ENCODE measurements at regions not wholly inside any gene's neighbourhood (a gene's known extent, or its start where the extent isn't known, plus 50 kb on each side); places are given as distances from the start of the nearest gene placed in this dataset.

DNA sequence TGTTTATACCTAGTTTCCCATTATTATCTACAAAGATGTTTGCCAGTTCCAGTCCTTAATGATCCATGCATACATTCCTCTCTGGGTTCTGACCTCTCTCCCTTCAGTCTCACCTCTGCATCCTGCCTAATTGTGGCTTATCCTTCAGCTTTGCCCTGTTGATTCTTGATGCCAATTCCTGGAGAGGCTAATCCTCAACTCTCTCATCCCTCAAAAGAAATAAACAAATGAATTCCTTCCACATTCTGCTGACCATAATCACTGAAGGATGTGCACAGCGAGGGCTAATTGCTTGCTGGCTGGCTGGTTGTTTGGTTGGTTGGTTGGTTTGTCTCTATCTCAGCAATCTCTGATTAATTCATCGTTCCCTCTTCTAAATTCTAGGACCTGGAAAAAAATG is 113.8 kb downstream of the IRS2 start:
- Histone ChIP-seq H3K4me3 (ENCODE audit: low read depth, low read length) (no peak overlapping the region), H3K27ac (ENCODE audit: extremely low read depth, low read depth, low read length) (no peak overlapping the region), H3K9me3 (ENCODE audit: control insufficient read depth, insufficient read depth, low read depth, low read length) (no peaks in the 10 kb centered on the region), H3K36me3 (ENCODE audit: control insufficient read depth in 2 of 2, insufficient read depth in 1 of 2, low read length in 2 of 2) (no peaks in the 10 kb centered on the region), H3K4me1 (ENCODE audit: control insufficient read depth, insufficient read depth, low read length) (no peaks in the 10 kb centered on the region)
- POLR2A ChIA-PET: no interaction called here
- CTCF ChIA-PET: interaction anchor here (0.7 kb wide), 1 partner anchor 759 kb away, joined by 3 read pairs; no protein-coding TSS in a partner anchor
- TF ChIP-seq, protein P1, sequence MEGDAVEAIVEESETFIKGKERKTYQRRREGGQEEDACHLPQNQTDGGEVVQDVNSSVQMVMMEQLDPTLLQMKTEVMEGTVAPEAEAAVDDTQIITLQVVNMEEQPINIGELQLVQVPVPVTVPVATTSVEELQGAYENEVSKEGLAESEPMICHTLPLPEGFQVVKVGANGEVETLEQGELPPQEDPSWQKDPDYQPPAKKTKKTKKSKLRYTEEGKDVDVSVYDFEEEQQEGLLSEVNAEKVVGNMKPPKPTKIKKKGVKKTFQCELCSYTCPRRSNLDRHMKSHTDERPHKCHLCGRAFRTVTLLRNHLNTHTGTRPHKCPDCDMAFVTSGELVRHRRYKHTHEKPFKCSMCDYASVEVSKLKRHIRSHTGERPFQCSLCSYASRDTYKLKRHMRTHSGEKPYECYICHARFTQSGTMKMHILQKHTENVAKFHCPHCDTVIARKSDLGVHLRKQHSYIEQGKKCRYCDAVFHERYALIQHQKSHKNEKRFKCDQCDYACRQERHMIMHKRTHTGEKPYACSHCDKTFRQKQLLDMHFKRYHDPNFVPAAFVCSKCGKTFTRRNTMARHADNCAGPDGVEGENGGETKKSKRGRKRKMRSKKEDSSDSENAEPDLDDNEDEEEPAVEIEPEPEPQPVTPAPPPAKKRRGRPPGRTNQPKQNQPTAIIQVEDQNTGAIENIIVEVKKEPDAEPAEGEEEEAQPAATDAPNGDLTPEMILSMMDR (tag by site-specific recombination; IDR thresholded peaks at IDR 0.05): no peak
- no peak for TF ChIP-seq ZNF423 (tag by site-specific recombination; IDR thresholded peaks at IDR 0.05)
- TF ChIP-seq, protein P2, sequence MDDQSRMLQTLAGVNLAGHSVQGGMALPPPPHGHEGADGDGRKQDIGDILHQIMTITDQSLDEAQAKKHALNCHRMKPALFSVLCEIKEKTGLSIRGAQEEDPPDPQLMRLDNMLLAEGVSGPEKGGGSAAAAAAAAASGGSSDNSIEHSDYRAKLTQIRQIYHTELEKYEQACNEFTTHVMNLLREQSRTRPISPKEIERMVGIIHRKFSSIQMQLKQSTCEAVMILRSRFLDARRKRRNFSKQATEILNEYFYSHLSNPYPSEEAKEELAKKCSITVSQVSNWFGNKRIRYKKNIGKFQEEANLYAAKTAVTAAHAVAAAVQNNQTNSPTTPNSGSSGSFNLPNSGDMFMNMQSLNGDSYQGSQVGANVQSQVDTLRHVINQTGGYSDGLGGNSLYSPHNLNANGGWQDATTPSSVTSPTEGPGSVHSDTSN (CRISPR knock-in tag; IDR thresholded peaks at IDR 0.05): no peak

DNA sequence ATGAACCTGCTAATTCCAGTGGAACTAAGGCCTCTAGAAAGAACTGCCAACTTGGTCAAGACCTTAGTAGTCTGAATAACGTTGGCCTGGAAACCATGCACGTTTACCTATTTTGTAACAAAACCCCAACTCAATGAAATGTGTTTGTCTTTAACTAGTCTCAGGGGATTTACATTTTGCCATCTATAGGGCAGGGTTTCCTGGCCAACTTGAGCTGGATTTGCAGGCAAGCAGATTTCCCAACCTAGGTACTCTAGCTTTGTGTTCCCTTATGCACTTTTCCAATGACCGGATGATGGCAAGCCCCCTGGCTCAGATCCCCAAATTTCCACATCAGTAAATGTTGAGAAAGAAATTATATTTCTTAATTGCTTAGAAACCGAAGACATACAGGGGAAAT is 114.5 kb downstream of the IRS2 start:
- Histone ChIP-seq H3K9me3 (ENCODE audit: control insufficient read depth, insufficient read depth, low read depth, low read length) (no peaks in the 10 kb centered on the region), H3K4me1 (ENCODE audit: control insufficient read depth, insufficient read depth, low read length) (no peaks in the 10 kb centered on the region), H3K4me3 (ENCODE audit: low read depth, low read length) (no peak overlapping the region), H3K27ac (ENCODE audit: extremely low read depth, low read depth, low read length) (no peak overlapping the region), H3K36me3 (ENCODE audit: control insufficient read depth in 2 of 2, insufficient read depth in 1 of 2, low read length in 2 of 2) (no peaks in the 10 kb centered on the region)
- POLR2A ChIA-PET: no interaction called here
- TF ChIP-seq ZNF596 (tag by site-specific recombination; IDR thresholded peaks at IDR 0.05): no peak
- TF ChIP-seq, protein P3, sequence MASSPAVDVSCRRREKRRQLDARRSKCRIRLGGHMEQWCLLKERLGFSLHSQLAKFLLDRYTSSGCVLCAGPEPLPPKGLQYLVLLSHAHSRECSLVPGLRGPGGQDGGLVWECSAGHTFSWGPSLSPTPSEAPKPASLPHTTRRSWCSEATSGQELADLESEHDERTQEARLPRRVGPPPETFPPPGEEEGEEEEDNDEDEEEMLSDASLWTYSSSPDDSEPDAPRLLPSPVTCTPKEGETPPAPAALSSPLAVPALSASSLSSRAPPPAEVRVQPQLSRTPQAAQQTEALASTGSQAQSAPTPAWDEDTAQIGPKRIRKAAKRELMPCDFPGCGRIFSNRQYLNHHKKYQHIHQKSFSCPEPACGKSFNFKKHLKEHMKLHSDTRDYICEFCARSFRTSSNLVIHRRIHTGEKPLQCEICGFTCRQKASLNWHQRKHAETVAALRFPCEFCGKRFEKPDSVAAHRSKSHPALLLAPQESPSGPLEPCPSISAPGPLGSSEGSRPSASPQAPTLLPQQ (tag by site-specific recombination; IDR thresholded peaks at IDR 0.05): no peak
- TF ChIP-seq ZIC2 (tag by site-specific recombination; IDR thresholded peaks at IDR 0.05): no peak
- TF ChIP-seq, protein P4, sequence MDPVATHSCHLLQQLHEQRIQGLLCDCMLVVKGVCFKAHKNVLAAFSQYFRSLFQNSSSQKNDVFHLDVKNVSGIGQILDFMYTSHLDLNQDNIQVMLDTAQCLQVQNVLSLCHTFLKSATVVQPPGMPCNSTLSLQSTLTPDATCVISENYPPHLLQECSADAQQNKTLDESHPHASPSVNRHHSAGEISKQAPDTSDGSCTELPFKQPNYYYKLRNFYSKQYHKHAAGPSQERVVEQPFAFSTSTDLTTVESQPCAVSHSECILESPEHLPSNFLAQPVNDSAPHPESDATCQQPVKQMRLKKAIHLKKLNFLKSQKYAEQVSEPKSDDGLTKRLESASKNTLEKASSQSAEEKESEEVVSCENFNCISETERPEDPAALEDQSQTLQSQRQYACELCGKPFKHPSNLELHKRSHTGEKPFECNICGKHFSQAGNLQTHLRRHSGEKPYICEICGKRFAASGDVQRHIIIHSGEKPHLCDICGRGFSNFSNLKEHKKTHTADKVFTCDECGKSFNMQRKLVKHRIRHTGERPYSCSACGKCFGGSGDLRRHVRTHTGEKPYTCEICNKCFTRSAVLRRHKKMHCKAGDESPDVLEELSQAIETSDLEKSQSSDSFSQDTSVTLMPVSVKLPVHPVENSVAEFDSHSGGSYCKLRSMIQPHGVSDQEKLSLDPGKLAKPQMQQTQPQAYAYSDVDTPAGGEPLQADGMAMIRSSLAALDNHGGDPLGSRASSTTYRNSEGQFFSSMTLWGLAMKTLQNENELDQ (tag by site-specific recombination; IDR thresholded peaks at IDR 0.05; ENCODE audit: low read depth): no peak
- TF ChIP-seq ZNF112 (tag by site-specific recombination; IDR thresholded peaks at IDR 0.05): no peak
- CTCF ChIA-PET: no interaction called here

DNA sequence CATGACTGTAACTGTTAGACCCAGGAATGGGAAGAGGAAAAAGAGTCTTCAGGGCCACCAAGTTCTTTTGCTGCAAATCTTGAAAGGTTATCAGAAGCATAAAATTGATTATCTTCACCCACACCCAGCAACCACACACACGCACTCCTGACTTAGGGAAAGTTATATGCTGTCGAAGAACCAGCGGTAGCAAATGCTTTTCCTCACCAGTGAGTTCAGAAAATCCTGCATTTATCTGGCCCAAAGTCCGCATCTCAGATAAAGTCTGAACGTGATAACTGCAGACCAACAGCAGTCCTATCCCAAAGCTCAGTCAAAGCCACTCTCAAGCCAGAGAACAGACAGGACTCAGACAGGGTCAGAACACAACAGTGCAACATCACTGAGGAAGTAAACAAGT is 115.6 kb downstream of the IRS2 start:
- H3K36me3 ChIP-seq (ENCODE audit: control insufficient read depth in 2 of 2, insufficient read depth in 1 of 2, low read length in 2 of 2): no peaks in the 10 kb centered on the region
- POLR2A ChIA-PET: no interaction called here
- CTCF ChIA-PET: no interaction called here
- TF ChIP-seq ZNF510 (tag by site-specific recombination; IDR thresholded peaks at IDR 0.05; ENCODE audit: insufficient replicate concordance): no peak
- no peaks in the 10 kb centered on the region for H3K4me1 ChIP-seq (ENCODE audit: control insufficient read depth, insufficient read depth, low read length)
- H3K9me3 ChIP-seq (ENCODE audit: control insufficient read depth, insufficient read depth, low read depth, low read length): no peaks in the 10 kb centered on the region
- no peak overlapping the region for H3K27ac ChIP-seq (ENCODE audit: extremely low read depth, low read depth, low read length)
- no peak overlapping the region for H3K4me3 ChIP-seq (ENCODE audit: low read depth, low read length)

DNA sequence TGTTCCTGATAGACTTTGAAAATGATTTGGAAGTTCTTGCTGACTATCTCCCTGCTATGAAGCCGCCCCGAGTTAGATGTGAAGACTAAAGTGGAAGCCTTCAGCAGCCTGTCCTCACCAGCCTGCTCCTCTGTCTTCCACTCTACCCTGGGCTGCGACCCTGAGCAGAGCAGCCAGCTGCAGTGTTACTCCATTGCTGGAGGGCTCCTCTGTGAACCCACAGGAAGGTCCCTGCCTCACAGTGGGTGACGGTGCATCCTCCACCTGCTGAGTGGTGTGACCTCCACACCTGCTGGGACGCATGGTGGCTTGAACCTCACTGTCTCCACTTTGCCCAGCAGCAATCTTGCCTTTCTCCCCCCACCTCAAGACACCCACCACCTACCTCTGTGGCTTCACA is 116.4 kb downstream of the IRS2 start:
- CTCF ChIA-PET: no interaction called here
- TF ChIP-seq ZIC2 (tag by site-specific recombination; IDR thresholded peaks at IDR 0.05) (peak; percentile 29; the same call in 1 of the 2 replicates), ZNF10 (tag by site-specific recombination; IDR thresholded peaks at IDR 0.05) (no peak)
- Histone ChIP-seq H3K9me3 (ENCODE audit: control insufficient read depth, insufficient read depth, low read depth, low read length) (no peaks in the 10 kb centered on the region), H3K36me3 (ENCODE audit: control insufficient read depth in 2 of 2, insufficient read depth in 1 of 2, low read length in 2 of 2) (no peaks in the 10 kb centered on the region), H3K27ac (ENCODE audit: extremely low read depth, low read depth, low read length) (no peak overlapping the region), H3K4me1 (ENCODE audit: control insufficient read depth, insufficient read depth, low read length) (no peaks in the 10 kb centered on the region), H3K4me3 (ENCODE audit: low read depth, low read length) (no peak overlapping the region)
- POLR2A ChIA-PET: no interaction called here
